Spleen (tissue), 11 donors: ENCODE measurements at regions not wholly inside any gene's neighbourhood (a gene's known extent, or its start where the extent isn't known, plus 50 kb on each side); places are given as distances from the start of the nearest gene placed in this dataset.

Experiments
- DNase-seq: peaks from one replicate; pipeline ENCODE4 v3.0.0-alpha.2; 2020
- H3K27ac ChIP-seq, 8 donors: fragments of 200-600 bp; sonication (generic) in 7 of 8; 1 replicate in 4 of 8; 2 replicates in 4 of 8; pipeline versions ENCODE4 v1.5.0 to v1.8.0; 2016 to 2021; ENCODE audit warnings: inconsistent platforms in 4 of 8, mild to moderate bottlenecking in 4 of 8, moderate library complexity in 1 of 8
- H3K27me3 ChIP-seq, 7 donors: fragments of 200-600 bp; sonication (generic) in 6 of 7; replicated peaks in 1 of 7; 1 replicate in 4 of 7; 2 replicates in 3 of 7; pipeline versions ENCODE4 v1.5.0 to v1.8.0; 2016 to 2021; ENCODE audit warnings: inconsistent platforms in 3 of 7, mild to moderate bottlenecking in 1 of 7
- H3K36me3 ChIP-seq, 6 donors: fragments of 200-600 bp; sonication (generic) in 5 of 6; 1 replicate in 4 of 6; 2 replicates in 2 of 6; pipeline versions ENCODE4 v1.5.0 to v1.8.0; 2016 to 2021; ENCODE audit warnings: inconsistent platforms in 2 of 6
- H3K4me1 ChIP-seq, 6 donors: fragments of 200-600 bp; sonication (generic) in 5 of 6; 1 replicate in 3 of 6; 2 replicates in 3 of 6; pipeline versions ENCODE4 v1.5.0 to v1.8.0; 2016 to 2021; ENCODE audit warnings: inconsistent platforms in 3 of 6
- H3K4me3 ChIP-seq, 8 donors: fragments of 200-600 bp; sonication (generic) in 7 of 8; 1 replicate in 4 of 8; 2 replicates in 4 of 8; pipeline versions ENCODE4 v1.5.0 to v1.8.0; 2016 to 2021; ENCODE audit warnings: inconsistent platforms in 4 of 8, mild to moderate bottlenecking in 4 of 8, moderate library complexity in 2 of 8
- H3K9me3 ChIP-seq, 8 donors: fragments of 200-600 bp; sonication (generic) in 7 of 8; 1 replicate in 4 of 8; 2 replicates in 4 of 8; pipeline versions ENCODE4 v1.5.0 to v1.8.0; 2016 to 2021; ENCODE audit warnings: inconsistent platforms in 4 of 8
- CTCF ChIP-seq, 11 experiments: fragments of 200-600 bp in 7 of 11; fragments of 450-650 bp in 4 of 11; sonication (generic) in 4 of 11; IDR thresholded peaks in 8 of 11; conservative IDR thresholded peaks in 3 of 11; 1 replicate in 7 of 11; 2 replicates in 4 of 11; pipeline versions ENCODE4 v1.4.0 to v1.8.0; 2016 to 2021; ENCODE audit warnings: antibody characterized with exemption in 11 of 11, inconsistent platforms in 4 of 11, mild to moderate bottlenecking in 1 of 11
- POLR2A ChIP-seq, 3 donors: fragments of 450-650 bp; IDR thresholded peaks; one replicate each; pipeline ENCODE4 v1.5.1; 2017; ENCODE audit warnings: antibody characterized with exemption in 3 of 3, mild to moderate bottlenecking in 1 of 3
- POLR2AphosphoS5 ChIP-seq, 3 donors: sonication (generic); formaldehyde crosslinking; IDR thresholded peaks; one replicate each; pipeline ENCODE4 v1.5.1; 2017; ENCODE audit warnings: antibody characterized with exemption in 3 of 3
- WGBS, 5 donors: extraction: QIAGEN DNeasy Blood & Tissue Kit in 3 of 5; methylation state at CpG; one replicate each; pipeline versions ENCODE4 v1.1.5 to v1.1.7; 2013 to 2018; 5-methylcytosine and 5-hydroxymethylcytosine counted together
- intact Hi-C: fragments of 100-400 bp; cut with DNase I; formaldehyde crosslinking; loops from one replicate; pipeline ENCODE4 v1.15.0; 2023; ENCODE audit warnings: low total_unique reads
- donor health status: healthy with polysubstance abuse.
- donor health status: DM: no; HTN: no; CAD: no; lungs with moderate emphysema.
- donor health status: DM: no; HTN: no; CAD: no.
- donor health status: Bipolar disorder and iron deficiency.
- donor health status: healthy.
- donor health status: DM: no; HTN: no; CAD: no.
- donor health status: DM: yes; HTN: yes; CAD: no.

GRCh38 chr1:216807696-216808095 is 84.5 kb upstream of the ESRRG start:
- no peak for TF ChIP-seq CTCF (IDR thresholded peaks at IDR 0.05 in 8 of 11, conservative IDR thresholded peaks at IDR 0.05 in 3 of 11)
- TF ChIP-seq POLR2A (IDR thresholded peaks at IDR 0.05): no peak
- no peak for TF ChIP-seq POLR2AphosphoS5 (IDR thresholded peaks at IDR 0.05)
- intact Hi-C loops: no loop called here
- Histone ChIP-seq H3K4me1 (no peaks in the 10 kb centered on the region), H3K27ac (no peak overlapping the region), H3K9me3 (no peaks in the 10 kb centered on the region), H3K36me3 (no peaks in the 10 kb centered on the region), H3K27me3 (no peaks in the 10 kb centered on the region), H3K4me3 (no peak overlapping the region)
- DNase-seq: no peak
- WGBS, 5 donors: 52 to 81% (median 70%) methylated on average over 1 of the region's 1 CpG

GRCh38 chr1:216805953-216806352 is 82.7 kb upstream of the ESRRG start:
- intact Hi-C loops: no loop called here
- TF ChIP-seq POLR2A (IDR thresholded peaks at IDR 0.05) (no peak), CTCF (IDR thresholded peaks at IDR 0.05 in 8 of 11, conservative IDR thresholded peaks at IDR 0.05 in 3 of 11) (no peak), POLR2AphosphoS5 (IDR thresholded peaks at IDR 0.05) (no peak)
- H3K9me3 ChIP-seq: no peaks in the 10 kb centered on the region
- 82 to 97% (median 91%) methylated on average over 1 of the region's 1 CpG for WGBS, 5 donors
- no peaks in the 10 kb centered on the region for H3K36me3 ChIP-seq
- H3K27ac ChIP-seq: no peak overlapping the region
- no peaks in the 10 kb centered on the region for H3K27me3 ChIP-seq
- H3K4me1 ChIP-seq: no peaks in the 10 kb centered on the region
- H3K4me3 ChIP-seq: no peak overlapping the region
- DNase-seq: no peak

- Histone ChIP-seq H3K4me3 (no peak overlapping the region), H3K27me3 (no peaks in the 10 kb centered on the region), H3K27ac (no peak overlapping the region), H3K36me3 (no peaks in the 10 kb centered on the region), H3K4me1 (no peaks in the 10 kb centered on the region), H3K9me3 (no peaks in the 10 kb centered on the region)
- no peak for DNase-seq
- intact Hi-C loops: no loop called here
- TF ChIP-seq CTCF (IDR thresholded peaks at IDR 0.05 in 8 of 11, conservative IDR thresholded peaks at IDR 0.05 in 3 of 11) (no peak), POLR2AphosphoS5 (IDR thresholded peaks at IDR 0.05) (no peak), POLR2A (IDR thresholded peaks at IDR 0.05) (no peak)
- 74 to 80% (median 75%) methylated on average over 5 of the region's 5 CpGs for WGBS, 5 donors
These were observed 82.0 kb upstream of the ESRRG start for GRCh38 chr1:216805233-216805632.

GRCh38 chr1:216804111-216804510 is 80.9 kb upstream of the ESRRG start:
- no peaks in the 10 kb centered on the region for H3K36me3 ChIP-seq
- H3K27ac ChIP-seq: no peak overlapping the region
- peaks cover 0 to 2% (median 0%) of the 10 kb centered on the region in 8 donors for H3K9me3 ChIP-seq
- H3K4me1 ChIP-seq: no peaks in the 10 kb centered on the region
- H3K4me3 ChIP-seq: no peak overlapping the region
- no peak for TF ChIP-seq POLR2AphosphoS5 (IDR thresholded peaks at IDR 0.05)
- TF ChIP-seq POLR2A (IDR thresholded peaks at IDR 0.05): no peak
- no peak for TF ChIP-seq CTCF (IDR thresholded peaks at IDR 0.05 in 8 of 11, conservative IDR thresholded peaks at IDR 0.05 in 3 of 11)
- intact Hi-C loops: no loop called here
- H3K27me3 ChIP-seq: no peaks in the 10 kb centered on the region
- no peak for DNase-seq
- WGBS, 5 donors: 72 to 80% (median 77%) methylated on average over 7 of the region's 7 CpGs
